GM12878 (cell line): ENCODE measurements at regions not wholly inside any gene's neighbourhood (a gene's known extent, or its start where the extent isn't known, plus 50 kb on each side); places are given as distances from the start of the nearest gene placed in this dataset.

Source experiments
- ATF7 ChIP-seq: fragments of 450-650 bp; IDR thresholded peaks from 2 replicates; pipeline ENCODE4 v1.6.1; 2016; ENCODE audit warnings: low read depth, mild to moderate bottlenecking
- CUX1 ChIP-seq: IDR thresholded peaks from 2 replicates; pipeline ENCODE4 v1.6.1; 2012; ENCODE audit warnings: improper control_type of control experiment, low read depth, low read length; ENCODE audit not compliant: insufficient replicate concordance
- EED ChIP-seq: sonication (generic); IDR thresholded peaks from 2 replicates; pipeline ENCODE4 v1.6.1; 2016; ENCODE audit warnings: antibody characterized with exemption, low read depth
- IKZF2 ChIP-seq, 2 experiments: fragments of 450-650 bp; IDR thresholded peaks; 2 replicates each; pipeline ENCODE4 v1.6.1; 2017; ENCODE audit warnings: mild to moderate bottlenecking in 2 of 2, moderate library complexity in 2 of 2
- MYC ChIP-seq: IDR thresholded peaks from 2 replicates; pipeline ENCODE4 v1.6.1; 2011; ENCODE audit warnings: mild to moderate bottlenecking, low read length, moderate library complexity, inconsistent platforms; ENCODE audit not compliant: insufficient read depth, insufficient replicate concordance, insufficient read length, severe bottlenecking
- NR2F1 ChIP-seq: fragments of 450-650 bp; conservative IDR thresholded peaks from 2 replicates; pipeline ENCODE4 v1.6.1; 2017; ENCODE audit warnings: mild to moderate bottlenecking
- RCOR1 ChIP-seq: conservative IDR thresholded peaks from 2 replicates; pipeline ENCODE4 v1.6.1; 2012; ENCODE audit warnings: low read depth, low read length, improper control_type of control experiment
- RFX5 ChIP-seq: IDR thresholded peaks from 2 replicates; pipeline ENCODE4 v1.6.1; 2011; ENCODE audit warnings: low read depth, low read length, improper control_type of control experiment
- SIN3A ChIP-seq: IDR thresholded peaks from 2 replicates; pipeline ENCODE4 v1.6.1; 2012; ENCODE audit warnings: low read depth, low read length, improper control_type of control experiment
- SPI1 ChIP-seq: IDR thresholded peaks from 2 replicates; pipeline ENCODE4 v1.6.1; 2011; ENCODE audit warnings: low read depth, mild to moderate bottlenecking, low read length, moderate library complexity, borderline replicate concordance; ENCODE audit not compliant: insufficient read depth
- SRF ChIP-seq, 2 experiments: IDR thresholded peaks; 2 replicates each; pipeline ENCODE4 v1.6.1; 2011; ENCODE audit warnings: low read depth in 2 of 2, low read length in 2 of 2, mild to moderate bottlenecking in 1 of 2, moderate library complexity in 1 of 2
- SUPT20H ChIP-seq: IDR thresholded peaks from 2 replicates; pipeline ENCODE4 v1.6.1; 2011; ENCODE audit warnings: low read depth, mild to moderate bottlenecking, low read length, moderate library complexity, borderline replicate concordance; ENCODE audit not compliant: control insufficient read depth
- TCF12 ChIP-seq: IDR thresholded peaks from 2 replicates; pipeline ENCODE4 v1.6.1; 2011; ENCODE audit warnings: low read depth, mild to moderate bottlenecking, low read length
- YBX1 ChIP-seq: fragments of 450-650 bp; IDR thresholded peaks from 2 replicates; pipeline ENCODE4 v1.6.1; 2016; ENCODE audit warnings: antibody characterized with exemption
- ZNF207 ChIP-seq: fragments of 450-650 bp; IDR thresholded peaks from 2 replicates; pipeline ENCODE4 v1.6.1; 2014; ENCODE audit warnings: antibody characterized with exemption, mild to moderate bottlenecking, borderline replicate concordance
- ZNF24 ChIP-seq: fragments of 450-650 bp; IDR thresholded peaks from 2 replicates; pipeline ENCODE4 v1.6.1; 2017; ENCODE audit warnings: antibody characterized with exemption, mild to moderate bottlenecking
- ZNF384 ChIP-seq: IDR thresholded peaks from 2 replicates; pipeline ENCODE4 v1.6.1; 2012; ENCODE audit warnings: low read depth, mild to moderate bottlenecking, low read length, improper control_type of control experiment, borderline replicate concordance
- TF ChIP-seq, protein P1 (sequence below): fragments of 450-650 bp; IDR thresholded peaks from 2 replicates; pipeline ENCODE4 v1.6.1; 2018; ENCODE audit warnings: mild to moderate bottlenecking, low read depth, moderate library complexity; ENCODE audit not compliant: partially characterized antibody
- TF ChIP-seq, protein P2 (sequence below): fragments of 450-650 bp; formaldehyde crosslinking; IDR thresholded peaks from 2 replicates; pipeline ENCODE4 v1.4.0; 2020; ENCODE audit warnings: mild to moderate bottlenecking, moderate library complexity

DNA sequence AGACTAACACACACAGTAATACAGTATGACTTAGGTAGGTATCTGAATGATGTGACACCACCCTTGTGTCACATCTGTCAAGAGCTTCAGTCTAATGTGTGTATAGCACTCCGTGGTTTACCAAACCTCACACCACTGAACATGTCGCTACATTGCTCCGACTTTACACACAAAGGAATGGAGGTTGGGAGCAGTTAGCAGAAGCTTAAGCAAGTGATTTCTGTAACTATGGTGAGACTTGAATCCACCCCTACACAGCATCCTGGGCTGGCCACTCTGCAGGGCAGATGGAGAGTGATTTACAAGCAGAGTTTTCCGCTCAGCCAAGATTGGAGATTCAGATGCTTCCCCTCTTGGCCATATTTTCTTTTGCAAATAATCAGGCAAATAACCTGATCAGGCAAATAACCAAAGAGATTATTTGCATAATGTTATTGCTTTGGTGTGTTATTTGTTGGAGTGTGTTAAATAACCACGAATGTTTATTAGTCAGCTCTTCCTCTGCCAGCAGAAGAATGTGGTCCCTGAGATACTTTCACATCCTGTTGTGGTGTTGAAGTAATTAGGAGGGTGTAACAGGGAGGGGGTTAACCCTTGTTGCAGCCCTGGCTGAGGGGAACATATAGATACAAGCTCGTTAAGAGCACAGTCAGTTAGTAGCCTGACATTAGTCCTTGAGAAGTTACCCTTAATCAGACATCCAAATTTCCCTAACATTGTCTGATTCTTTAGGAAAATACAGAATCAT is 92.8 kb downstream of the SNX18 start (continued):
- TF ChIP-seq, protein P1, sequence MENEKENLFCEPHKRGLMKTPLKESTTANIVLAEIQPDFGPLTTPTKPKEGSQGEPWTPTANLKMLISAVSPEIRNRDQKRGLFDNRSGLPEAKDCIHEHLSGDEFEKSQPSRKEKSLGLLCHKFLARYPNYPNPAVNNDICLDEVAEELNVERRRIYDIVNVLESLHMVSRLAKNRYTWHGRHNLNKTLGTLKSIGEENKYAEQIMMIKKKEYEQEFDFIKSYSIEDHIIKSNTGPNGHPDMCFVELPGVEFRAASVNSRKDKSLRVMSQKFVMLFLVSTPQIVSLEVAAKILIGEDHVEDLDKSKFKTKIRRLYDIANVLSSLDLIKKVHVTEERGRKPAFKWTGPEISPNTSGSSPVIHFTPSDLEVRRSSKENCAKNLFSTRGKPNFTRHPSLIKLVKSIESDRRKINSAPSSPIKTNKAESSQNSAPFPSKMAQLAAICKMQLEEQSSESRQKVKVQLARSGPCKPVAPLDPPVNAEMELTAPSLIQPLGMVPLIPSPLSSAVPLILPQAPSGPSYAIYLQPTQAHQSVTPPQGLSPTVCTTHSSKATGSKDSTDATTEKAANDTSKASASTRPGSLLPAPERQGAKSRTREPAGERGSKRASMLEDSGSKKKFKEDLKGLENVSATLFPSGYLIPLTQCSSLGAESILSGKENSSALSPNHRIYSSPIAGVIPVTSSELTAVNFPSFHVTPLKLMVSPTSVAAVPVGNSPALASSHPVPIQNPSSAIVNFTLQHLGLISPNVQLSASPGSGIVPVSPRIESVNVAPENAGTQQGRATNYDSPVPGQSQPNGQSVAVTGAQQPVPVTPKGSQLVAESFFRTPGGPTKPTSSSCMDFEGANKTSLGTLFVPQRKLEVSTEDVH, result no peak
- no peak for TF ChIP-seq ZNF384
- no peak for TF ChIP-seq YBX1
- TF ChIP-seq, protein P2, sequence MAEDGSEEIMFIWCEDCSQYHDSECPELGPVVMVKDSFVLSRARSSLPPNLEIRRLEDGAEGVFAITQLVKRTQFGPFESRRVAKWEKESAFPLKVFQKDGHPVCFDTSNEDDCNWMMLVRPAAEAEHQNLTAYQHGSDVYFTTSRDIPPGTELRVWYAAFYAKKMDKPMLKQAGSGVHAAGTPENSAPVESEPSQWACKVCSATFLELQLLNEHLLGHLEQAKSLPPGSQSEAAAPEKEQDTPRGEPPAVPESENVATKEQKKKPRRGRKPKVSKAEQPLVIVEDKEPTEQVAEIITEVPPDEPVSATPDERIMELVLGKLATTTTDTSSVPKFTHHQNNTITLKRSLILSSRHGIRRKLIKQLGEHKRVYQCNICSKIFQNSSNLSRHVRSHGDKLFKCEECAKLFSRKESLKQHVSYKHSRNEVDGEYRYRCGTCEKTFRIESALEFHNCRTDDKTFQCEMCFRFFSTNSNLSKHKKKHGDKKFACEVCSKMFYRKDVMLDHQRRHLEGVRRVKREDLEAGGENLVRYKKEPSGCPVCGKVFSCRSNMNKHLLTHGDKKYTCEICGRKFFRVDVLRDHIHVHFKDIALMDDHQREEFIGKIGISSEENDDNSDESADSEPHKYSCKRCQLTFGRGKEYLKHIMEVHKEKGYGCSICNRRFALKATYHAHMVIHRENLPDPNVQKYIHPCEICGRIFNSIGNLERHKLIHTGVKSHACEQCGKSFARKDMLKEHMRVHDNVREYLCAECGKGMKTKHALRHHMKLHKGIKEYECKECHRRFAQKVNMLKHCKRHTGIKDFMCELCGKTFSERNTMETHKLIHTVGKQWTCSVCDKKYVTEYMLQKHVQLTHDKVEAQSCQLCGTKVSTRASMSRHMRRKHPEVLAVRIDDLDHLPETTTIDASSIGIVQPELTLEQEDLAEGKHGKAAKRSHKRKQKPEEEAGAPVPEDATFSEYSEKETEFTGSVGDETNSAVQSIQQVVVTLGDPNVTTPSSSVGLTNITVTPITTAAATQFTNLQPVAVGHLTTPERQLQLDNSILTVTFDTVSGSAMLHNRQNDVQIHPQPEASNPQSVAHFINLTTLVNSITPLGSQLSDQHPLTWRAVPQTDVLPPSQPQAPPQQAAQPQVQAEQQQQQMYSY (CRISPR knock-in tag), result no peak
- peak; percentile 75 to 83 for TF ChIP-seq IKZF2 (IDR thresholded peaks at IDR 0.05)
- no peak for TF ChIP-seq MYC
- no peak for TF ChIP-seq SIN3A
- TF ChIP-seq SUPT20H, result no peak
- no peak for TF ChIP-seq TCF12
- TF ChIP-seq EED, result no peak
- TF ChIP-seq NR2F1, result peak; percentile 18; the same call in 1 of the 2 replicates
- no peak for TF ChIP-seq SRF (IDR thresholded peaks at IDR 0.05; ENCODE audit: low read depth in 2 of 2, low read length in 2 of 2)
- TF ChIP-seq SPI1, result peak; percentile 86; the same call in 1 of the 2 replicates
- no peak for TF ChIP-seq CUX1
- TF ChIP-seq ZNF207, result no peak
- TF ChIP-seq RFX5, result no peak
- no peak for TF ChIP-seq RCOR1
- TF ChIP-seq ATF7, result peak; percentile 66
- no peak for TF ChIP-seq ZNF24
